ENCODE measurements at regions not wholly inside any gene's neighbourhood (a gene's known extent, or its start where the extent isn't known, plus 50 kb on each side); places are given as distances from the start of the nearest gene placed in this dataset.

DNA sequence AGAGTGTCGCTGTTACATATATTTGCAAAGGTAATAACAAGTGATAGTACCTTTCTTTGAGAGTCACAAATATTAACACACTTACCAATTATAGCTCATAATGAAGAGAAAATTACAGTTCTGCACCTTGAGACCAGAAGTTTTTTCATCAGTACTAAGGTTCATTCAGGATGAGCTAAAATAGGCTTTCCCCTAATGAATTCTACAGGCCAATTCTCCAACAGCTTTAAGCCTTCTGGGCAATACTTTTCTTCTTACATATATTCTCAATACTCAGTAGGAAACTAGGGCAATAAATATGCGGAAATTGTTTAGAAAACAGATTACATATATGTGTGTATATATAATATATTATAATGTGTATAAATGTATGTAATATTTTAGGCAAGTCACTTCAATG lies 2672.8 kb upstream of the PCDH20 start:
- Mint-ChIP-seq H3K27me3 (no peaks in the 10 kb centered on the region), H3K4me1 (ENCODE audit: low read depth) (no peaks in the 10 kb centered on the region), H3K9me3 (ENCODE audit: low read depth) (no peaks in the 10 kb centered on the region), H3K36me3 (ENCODE audit: insufficient read depth) (no peaks in the 10 kb centered on the region), H3K27ac (no peak overlapping the region), H3K4me3 (ENCODE audit: low read depth) (no peak overlapping the region)
- no peak for DNase-seq (ENCODE audit: low spot score, unreplicated experiment)
- TF ChIP-seq, protein P1, sequence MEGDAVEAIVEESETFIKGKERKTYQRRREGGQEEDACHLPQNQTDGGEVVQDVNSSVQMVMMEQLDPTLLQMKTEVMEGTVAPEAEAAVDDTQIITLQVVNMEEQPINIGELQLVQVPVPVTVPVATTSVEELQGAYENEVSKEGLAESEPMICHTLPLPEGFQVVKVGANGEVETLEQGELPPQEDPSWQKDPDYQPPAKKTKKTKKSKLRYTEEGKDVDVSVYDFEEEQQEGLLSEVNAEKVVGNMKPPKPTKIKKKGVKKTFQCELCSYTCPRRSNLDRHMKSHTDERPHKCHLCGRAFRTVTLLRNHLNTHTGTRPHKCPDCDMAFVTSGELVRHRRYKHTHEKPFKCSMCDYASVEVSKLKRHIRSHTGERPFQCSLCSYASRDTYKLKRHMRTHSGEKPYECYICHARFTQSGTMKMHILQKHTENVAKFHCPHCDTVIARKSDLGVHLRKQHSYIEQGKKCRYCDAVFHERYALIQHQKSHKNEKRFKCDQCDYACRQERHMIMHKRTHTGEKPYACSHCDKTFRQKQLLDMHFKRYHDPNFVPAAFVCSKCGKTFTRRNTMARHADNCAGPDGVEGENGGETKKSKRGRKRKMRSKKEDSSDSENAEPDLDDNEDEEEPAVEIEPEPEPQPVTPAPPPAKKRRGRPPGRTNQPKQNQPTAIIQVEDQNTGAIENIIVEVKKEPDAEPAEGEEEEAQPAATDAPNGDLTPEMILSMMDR (IDR thresholded peaks at IDR 0.05; ENCODE audit: unreplicated experiment): no peak

DNA sequence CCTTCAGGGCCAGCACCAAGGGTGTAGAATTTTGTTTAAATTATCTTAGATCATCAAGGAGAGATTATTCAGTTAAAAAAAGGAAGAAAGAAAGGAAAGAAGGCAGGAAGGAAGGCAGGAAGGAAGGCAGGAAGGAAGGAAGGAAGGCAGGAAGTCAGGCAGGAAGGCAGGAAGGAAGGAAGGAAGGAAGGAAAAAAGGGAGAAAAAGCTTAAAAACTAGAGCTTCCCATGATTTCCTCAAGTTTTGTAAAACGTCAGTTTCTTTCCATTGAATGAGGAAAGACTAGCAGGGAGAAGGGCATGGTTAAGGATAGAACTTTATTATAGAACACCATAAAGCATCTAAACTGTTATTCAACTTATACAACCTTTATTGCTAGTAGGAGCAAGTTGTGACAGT lies 2672.0 kb upstream of the PCDH20 start:
- H3K27ac Mint-ChIP-seq: no peak overlapping the region
- no peaks in the 10 kb centered on the region for H3K4me1 Mint-ChIP-seq (ENCODE audit: low read depth)
- H3K36me3 Mint-ChIP-seq (ENCODE audit: insufficient read depth): no peaks in the 10 kb centered on the region
- H3K27me3 Mint-ChIP-seq: no peaks in the 10 kb centered on the region
- no peak for DNase-seq (ENCODE audit: low spot score, unreplicated experiment)
- no peak overlapping the region for H3K4me3 Mint-ChIP-seq (ENCODE audit: low read depth)
- TF ChIP-seq, protein P1 (IDR thresholded peaks at IDR 0.05; ENCODE audit: unreplicated experiment): no peak
- H3K9me3 Mint-ChIP-seq (ENCODE audit: low read depth): no peaks in the 10 kb centered on the region

DNA sequence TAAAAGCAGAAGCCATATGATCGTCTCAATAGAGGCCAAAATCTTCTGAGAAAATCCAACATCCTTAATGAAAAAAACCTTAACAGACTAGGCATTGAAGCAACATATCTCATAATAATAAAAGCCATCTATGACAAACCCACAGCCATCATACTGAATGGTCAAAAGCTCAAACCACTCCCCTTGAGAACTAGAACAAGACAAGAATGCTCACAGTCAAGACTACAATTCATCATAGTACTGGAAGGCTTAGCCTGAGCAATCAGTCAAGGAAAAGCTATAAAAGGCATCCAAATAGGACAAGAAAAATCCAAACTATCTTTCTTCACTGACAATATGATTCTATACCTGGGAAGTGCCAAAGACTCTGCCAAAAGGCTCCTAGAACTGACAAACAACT lies 2668.2 kb upstream of the PCDH20 start:
- Mint-ChIP-seq H3K9me3 (ENCODE audit: low read depth) (no peaks in the 10 kb centered on the region), H3K4me3 (ENCODE audit: low read depth) (no peak overlapping the region), H3K27me3 (no peaks in the 10 kb centered on the region), H3K36me3 (ENCODE audit: insufficient read depth) (no peaks in the 10 kb centered on the region), H3K4me1 (ENCODE audit: low read depth) (no peaks in the 10 kb centered on the region), H3K27ac (no peak overlapping the region)
- TF ChIP-seq, protein P1 (IDR thresholded peaks at IDR 0.05; ENCODE audit: unreplicated experiment): no peak
- no peak for DNase-seq (ENCODE audit: low spot score, unreplicated experiment)

DNA sequence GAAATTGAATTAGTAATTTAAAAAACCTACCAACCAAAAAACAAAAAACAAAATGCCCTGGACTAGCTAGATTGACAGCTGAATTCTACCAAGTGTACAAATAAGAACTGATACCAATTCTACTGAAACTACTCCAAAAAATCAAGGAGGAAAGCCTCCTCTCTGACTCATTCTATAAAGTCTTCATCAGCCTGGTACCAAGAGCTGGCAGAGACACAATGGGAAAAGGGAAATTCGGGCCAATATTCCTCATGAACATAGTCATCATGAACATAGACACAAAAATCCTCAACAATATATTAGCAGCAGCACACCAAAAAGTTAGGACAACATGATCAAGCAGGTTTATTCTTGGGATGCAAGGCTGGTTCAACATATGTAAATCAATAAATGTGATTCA lies 2667.7 kb upstream of the PCDH20 start:
- no peak for DNase-seq (ENCODE audit: low spot score, unreplicated experiment)
- Mint-ChIP-seq H3K4me1 (ENCODE audit: low read depth) (no peaks in the 10 kb centered on the region), H3K4me3 (ENCODE audit: low read depth) (no peak overlapping the region), H3K9me3 (ENCODE audit: low read depth) (no peaks in the 10 kb centered on the region), H3K27ac (no peak overlapping the region), H3K27me3 (no peaks in the 10 kb centered on the region), H3K36me3 (ENCODE audit: insufficient read depth) (no peaks in the 10 kb centered on the region)
- TF ChIP-seq, protein P1 (IDR thresholded peaks at IDR 0.05; ENCODE audit: unreplicated experiment): no peak

DNA sequence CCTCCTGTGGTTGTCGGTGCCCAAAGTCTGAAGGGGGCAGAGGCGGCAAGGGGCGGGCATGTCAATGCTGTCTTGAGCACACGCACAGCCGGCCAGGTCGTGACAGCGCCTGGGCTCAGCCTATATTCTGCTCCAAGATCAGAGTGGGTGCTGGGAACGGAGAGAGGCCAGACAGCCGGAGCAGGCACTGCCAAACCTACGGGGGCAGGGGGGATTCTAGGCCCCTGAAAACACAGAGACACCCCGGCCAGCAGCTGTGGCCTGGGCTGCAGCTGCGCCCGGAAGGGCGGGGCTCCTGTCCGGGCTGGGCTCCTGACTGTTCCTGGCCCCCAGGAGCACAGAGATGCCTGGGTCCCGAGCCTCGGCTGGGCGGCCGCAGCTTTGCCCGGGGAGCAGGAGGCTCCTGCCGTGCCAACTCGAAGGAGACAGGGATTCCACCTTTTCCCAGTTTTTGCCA lies 2662.9 kb upstream of the PCDH20 start:
- no peaks in the 10 kb centered on the region for H3K27me3 Mint-ChIP-seq
- peaks cover 3% of the 10 kb centered on the region for H3K9me3 Mint-ChIP-seq (ENCODE audit: low read depth)
- TF ChIP-seq, protein P1 (IDR thresholded peaks at IDR 0.05; ENCODE audit: unreplicated experiment): no peak
- H3K4me1 Mint-ChIP-seq (ENCODE audit: low read depth): no peaks in the 10 kb centered on the region
- no peak for DNase-seq (ENCODE audit: low spot score, unreplicated experiment)
- no peak overlapping the region for H3K4me3 Mint-ChIP-seq (ENCODE audit: low read depth)
- H3K27ac Mint-ChIP-seq: no peak overlapping the region
- H3K36me3 Mint-ChIP-seq (ENCODE audit: insufficient read depth): no peaks in the 10 kb centered on the region
